GM12865 (cell line): ENCODE measurements at regions not wholly inside any gene's neighbourhood (a gene's known extent, or its start where the extent isn't known, plus 50 kb on each side); places are given as distances from the start of the nearest gene placed in this dataset.

Experiments
- DNase-seq: peaks from one replicate; pipeline ENCODE4 v3.0.0; 2010; ENCODE audit warnings: low read depth
- H3K4me3 ChIP-seq: 2 replicates; pipeline ENCODE4 v1.5.1; 2011; ENCODE audit warnings: mild to moderate bottlenecking, low read depth, low read length, control low read depth
- TF ChIP-seq, protein P1 (sequence below): IDR thresholded peaks from 2 replicates; pipeline ENCODE4 v1.5.1; 2011; ENCODE audit warnings: low read length, control low read depth, low read depth, inconsistent platforms; ENCODE audit not compliant: insufficient read depth; ENCODE audit errors: missing control alignments

DNA sequence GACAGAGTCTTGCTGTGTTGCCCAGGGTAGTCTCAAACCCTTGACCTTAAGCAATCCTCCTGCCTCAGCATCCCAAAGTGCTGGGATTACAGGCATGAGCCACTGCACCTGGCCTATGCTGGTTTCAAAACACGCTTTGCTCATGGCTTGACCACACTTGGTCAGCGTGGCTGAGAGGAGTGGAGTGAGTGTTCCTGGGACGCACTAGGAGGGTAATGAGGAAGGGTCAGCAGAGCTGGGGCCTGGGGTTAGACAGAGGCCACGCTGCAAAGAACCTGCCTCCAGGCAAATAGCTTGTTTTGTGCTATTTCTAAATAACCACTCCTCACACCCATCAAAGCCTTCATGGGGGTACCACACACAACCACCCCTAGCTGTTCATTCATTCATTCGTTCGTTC lies 77.9 kb upstream of the TOX2 start:
- H3K4me3 ChIP-seq: no peak overlapping the region
- TF ChIP-seq, protein P1, sequence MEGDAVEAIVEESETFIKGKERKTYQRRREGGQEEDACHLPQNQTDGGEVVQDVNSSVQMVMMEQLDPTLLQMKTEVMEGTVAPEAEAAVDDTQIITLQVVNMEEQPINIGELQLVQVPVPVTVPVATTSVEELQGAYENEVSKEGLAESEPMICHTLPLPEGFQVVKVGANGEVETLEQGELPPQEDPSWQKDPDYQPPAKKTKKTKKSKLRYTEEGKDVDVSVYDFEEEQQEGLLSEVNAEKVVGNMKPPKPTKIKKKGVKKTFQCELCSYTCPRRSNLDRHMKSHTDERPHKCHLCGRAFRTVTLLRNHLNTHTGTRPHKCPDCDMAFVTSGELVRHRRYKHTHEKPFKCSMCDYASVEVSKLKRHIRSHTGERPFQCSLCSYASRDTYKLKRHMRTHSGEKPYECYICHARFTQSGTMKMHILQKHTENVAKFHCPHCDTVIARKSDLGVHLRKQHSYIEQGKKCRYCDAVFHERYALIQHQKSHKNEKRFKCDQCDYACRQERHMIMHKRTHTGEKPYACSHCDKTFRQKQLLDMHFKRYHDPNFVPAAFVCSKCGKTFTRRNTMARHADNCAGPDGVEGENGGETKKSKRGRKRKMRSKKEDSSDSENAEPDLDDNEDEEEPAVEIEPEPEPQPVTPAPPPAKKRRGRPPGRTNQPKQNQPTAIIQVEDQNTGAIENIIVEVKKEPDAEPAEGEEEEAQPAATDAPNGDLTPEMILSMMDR: no peak
- no peak for DNase-seq

DNA sequence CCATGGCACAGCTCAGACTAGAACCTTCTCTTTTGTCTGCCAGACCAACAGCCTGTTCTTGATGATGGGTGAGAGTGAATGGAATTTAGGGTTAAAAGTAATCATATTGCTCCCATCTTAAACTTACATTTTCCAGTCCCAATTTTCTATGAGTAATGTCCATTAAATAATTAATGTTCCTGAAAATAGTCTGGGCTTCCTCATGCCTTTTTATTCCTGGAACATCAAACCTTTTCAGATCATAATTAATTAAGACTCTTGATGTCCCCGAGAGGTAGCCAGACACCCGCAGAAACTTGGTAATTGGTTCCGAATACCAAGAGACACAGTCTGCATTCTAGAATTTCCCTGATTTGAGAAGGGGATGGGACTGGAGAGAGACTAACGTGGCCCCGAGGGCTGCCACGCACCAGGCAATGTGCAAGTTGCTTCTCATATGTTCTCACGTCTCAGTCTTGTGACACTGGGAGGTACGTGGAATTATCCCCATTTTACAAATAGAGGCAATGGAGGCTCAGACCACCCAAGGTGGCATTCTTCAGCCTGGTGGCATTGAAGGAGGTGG lies 78.6 kb upstream of the TOX2 start:
- TF ChIP-seq, protein P1: no peak
- no peak for DNase-seq
- H3K4me3 ChIP-seq: no peak overlapping the region

DNA sequence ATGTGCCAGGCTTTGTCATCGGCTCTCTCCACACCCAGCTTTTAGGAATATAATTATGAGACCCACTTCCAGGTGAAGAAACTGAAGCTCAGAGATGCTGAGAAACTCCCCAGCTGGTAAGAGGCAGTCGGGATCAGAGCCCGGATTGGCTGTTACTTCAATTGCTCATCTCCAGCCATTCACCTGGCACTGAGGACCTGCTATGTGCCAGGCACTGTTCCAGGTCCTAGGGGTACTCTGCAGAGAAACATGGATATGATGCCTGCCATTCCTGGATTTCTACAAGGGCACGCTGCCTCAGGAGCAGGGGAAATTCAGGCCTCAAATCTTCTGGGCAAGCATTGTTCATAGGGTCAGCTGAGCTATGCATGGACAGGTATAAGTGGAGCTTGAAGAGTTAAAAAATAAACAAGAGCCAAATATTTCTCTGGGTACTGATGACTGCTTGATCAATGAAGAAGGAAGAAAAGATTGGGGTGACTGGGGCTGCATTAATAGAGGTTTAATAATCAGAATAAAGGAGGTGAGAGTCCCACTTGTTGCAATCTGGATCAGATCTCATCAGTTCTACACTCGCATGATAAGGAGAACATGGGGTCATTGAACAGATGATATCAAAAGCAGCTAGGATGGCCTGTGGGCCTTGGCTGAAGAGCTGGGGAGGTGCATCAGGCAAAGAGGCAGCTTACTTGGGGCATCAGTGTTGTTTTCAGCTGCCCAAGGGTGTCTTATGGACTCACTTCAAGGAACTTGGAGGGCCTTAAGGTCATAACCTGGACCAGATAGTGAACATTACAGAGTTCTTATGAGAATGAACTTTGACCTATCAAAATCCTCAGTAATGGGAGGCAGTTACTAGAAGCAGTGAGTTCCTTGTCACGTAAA lies 80.9 kb upstream of the TOX2 start:
- no peak for DNase-seq
- no peak overlapping the region for H3K4me3 ChIP-seq
- TF ChIP-seq, protein P1: no peak

DNA sequence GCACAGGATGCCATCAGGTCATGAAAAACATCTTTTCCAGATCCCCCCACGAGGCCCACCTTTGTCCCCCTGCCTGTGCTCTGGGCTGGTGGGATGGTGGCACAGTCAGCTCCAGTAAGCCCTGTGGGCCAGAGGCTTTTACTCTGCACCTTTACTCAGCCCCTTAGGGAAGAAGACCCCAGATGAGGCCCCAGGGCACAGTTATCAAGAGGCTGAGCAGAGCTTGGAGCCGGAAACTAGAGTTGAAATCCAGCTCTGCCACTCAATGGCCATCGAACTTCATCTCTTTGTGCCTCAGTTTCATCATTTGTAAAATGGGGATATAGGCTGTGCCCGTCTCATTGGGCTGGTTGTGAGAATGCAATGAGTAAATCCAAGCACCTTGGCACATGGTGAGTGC lies 81.7 kb upstream of the TOX2 start:
- DNase-seq: no peak
- no peak overlapping the region for H3K4me3 ChIP-seq
- TF ChIP-seq, protein P1: no peak

DNA sequence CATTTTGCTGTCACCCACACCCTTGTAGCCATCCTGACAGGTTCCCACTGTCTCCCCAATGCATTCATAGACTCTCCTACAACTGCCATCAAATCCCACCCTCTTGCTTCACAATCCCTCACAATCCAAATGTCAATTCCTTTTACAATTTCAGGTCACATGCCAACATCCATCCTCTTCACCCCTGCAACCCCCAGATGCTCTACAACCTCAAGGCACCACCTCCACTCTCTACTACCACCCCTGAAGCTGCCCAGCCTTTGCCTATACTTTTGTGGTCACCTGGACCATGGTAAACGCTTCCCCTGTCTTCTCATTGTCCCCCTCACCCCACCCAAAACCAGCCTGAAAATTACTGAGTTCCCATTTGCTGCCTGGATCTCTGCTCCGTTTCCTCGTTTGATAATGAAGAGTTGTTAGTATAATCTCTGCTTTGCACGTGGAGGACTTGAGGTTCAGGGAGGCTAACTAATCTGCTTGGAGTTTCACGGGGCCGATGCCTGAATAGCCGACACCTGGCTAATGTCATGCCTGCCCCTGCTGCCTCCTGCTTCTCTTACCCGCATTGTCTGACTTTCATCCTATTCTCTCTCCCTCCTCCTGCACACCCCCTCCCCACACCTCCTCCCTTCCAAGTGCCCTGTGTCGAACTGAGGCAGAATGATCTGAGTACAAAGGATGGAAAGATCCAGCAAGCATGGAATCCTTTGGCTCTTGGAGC lies 82.4 kb upstream of the TOX2 start:
- TF ChIP-seq, protein P1: no peak
- no peak for DNase-seq
- H3K4me3 ChIP-seq: no peak overlapping the region

DNA sequence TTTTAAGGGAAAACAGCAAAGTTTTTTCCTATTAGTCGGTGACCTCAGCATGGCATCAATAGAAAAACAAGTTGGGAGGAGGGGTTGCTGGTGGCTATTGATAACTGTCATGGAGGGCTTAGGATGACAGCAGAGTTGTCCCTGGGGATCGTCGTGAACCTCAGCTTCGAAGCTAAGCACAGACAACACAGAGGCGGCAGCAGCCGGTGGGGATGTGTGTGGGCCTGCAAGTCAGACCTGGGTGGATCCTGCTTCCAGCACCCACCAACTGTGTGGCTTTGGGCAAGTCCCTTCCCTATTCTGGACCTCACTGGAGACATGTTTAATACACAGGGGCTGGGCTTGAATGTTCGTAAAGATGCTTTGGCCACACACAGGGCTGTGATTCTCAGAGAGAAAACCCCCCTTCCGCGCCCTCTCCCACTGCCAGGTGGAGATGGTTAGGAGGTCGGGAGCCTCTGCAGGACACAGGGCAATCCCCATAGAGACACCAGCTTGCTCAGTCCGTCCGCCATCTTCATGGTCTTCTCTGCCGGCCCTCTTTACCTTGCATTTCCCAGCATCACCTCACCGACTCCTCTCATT lies 83.1 kb upstream of the TOX2 start:
- TF ChIP-seq, protein P1: no peak
- no peak overlapping the region for H3K4me3 ChIP-seq
- no peak for DNase-seq
